ENCODE measurements at regions not wholly inside any gene's neighbourhood (a gene's known extent, or its start where the extent isn't known, plus 50 kb on each side); places are given as distances from the start of the nearest gene placed in this dataset.
"Not testable (repeated sequence)": the region's sequence is repeated elsewhere in the genome, so short reads cannot be mapped to it uniquely, and the experiment has no call there.

- DNase-seq = no peak
Observed at GRCh38 chr5:126046846-126047571, 376.2 kb upstream of the GRAMD2B start.

DNA sequence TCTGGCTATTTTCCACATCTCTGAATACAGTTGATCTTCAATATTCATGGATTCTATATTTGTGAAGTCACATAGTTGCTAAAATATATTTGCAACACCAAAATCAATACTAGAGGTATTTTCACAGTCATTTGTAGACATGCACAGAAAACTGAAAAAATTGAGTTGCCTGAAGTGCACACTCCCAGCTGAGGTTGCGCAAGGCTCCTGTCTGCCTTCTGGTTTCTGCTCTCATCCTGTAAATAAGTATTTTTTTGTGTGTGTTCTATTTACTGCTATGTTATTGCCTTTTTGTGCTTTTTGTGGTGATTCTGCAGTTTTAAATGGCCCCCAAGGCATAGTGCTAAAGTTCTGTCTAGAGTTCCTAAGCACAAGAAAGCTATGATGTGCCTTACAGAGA lies 371.1 kb upstream of the GRAMD2B start:
- DNase-seq = no peak

- no peak for DNase-seq
Observed at GRCh38 chr5:126052791-126053190, 370.4 kb upstream of the GRAMD2B start.

GRCh38 chr5:126053630-126054029 lies 369.6 kb upstream of the GRAMD2B start:
- no peak for DNase-seq

GRCh38 chr5:126054577-126055347 lies 368.4 kb upstream of the GRAMD2B start:
- no peak for DNase-seq

DNA sequence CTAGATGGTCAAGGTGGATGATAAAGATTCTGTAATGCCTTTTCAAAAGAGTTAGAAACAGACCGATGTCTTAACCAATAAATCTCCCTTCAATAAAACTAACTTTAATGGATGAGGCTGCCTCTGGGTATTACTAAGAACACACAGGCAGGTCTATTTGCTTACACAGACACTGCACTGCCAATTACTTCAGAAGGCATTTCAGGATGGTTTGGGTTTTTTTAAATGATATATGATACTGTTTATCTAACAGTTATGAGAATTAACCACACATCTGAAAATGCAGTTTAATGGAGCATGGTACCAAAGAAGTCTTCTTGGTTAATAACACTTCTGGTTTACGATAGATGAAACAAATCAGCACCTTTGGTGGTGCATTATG lies 367.9 kb upstream of the GRAMD2B start:
- no peak for DNase-seq

GRCh38 chr5:126056352-126056751 lies 366.9 kb upstream of the GRAMD2B start:
- DNase-seq = no peak

DNA sequence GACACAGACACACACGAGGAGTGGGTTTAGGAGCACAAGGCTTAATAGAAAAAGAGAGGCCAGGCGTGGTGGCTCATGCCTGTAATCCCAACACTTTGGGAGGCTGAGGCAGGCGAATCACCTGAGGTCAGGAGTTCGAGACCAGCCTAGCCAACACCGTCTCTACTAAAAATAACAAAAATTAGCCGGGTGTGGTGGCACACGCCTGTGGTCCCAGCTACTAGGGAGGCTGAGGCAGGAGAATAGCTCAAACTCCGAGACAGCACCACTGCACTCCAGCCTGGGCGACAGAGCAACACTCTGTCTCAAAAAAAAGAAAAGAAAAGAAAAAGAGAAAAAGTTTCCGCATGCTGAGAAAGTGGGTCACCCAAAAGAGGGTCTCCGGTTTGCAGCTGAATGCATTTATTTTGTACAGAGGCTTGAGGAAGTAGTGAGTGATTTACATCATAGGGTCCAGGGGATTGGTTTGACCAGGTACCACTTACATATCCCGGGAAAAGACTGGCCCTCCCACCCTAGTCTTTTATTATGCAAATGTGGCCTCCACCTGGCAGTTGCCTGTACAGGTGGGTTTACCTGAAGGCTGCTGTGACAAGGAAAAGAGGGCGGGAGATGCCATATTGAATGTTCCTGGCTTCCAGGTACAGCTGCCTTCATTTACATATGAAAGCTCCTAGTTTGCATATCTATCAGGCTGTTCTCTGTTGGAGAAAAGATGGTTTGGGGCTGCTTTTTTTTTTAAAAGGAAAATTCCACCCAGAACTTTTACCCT lies 366.2 kb upstream of the GRAMD2B start:
- DNase-seq = no peak

DNA sequence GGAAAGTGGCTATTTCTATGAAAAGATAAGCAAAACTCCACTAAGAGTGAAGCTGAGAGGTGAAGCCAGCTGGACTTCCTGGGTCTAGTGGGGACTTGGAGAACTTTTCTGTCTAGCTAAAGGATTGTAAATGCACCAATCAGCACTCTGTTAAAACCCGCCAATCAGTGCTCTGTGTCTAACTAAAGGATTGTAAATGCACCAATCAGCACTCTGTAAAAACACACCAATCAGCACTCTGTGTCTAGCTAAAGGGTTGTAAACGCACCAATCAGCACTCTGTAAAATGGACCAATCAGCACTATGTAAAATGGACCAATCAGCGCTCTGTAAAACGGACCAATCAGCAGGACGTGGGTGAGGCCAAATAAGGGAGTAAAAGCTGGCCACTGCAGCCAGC lies 364.8 kb upstream of the GRAMD2B start:
- not testable (repeated sequence) for DNase-seq

GRCh38 chr5:126062398-126063221 lies 360.6 kb upstream of the GRAMD2B start:
- DNase-seq = no peak

DNA sequence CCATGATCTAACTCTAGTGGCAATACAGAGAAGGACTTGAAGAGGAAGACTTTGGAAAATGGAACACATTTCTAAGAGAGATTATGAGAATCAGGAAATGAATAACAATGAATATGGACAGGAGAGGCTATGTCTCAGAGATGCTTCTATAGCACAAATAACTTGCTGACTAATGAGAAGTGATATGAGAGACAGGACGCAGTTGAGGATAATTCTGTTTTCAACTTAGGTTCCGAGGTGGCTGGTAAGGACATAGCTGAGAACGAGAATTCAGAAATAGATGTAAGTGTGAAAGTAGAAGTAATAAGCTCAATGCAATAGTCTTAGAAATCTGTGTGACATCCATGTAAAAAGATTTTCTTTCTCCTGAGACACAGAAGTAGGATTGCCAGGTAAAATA lies 358.1 kb upstream of the GRAMD2B start:
- no peak for DNase-seq

DNA sequence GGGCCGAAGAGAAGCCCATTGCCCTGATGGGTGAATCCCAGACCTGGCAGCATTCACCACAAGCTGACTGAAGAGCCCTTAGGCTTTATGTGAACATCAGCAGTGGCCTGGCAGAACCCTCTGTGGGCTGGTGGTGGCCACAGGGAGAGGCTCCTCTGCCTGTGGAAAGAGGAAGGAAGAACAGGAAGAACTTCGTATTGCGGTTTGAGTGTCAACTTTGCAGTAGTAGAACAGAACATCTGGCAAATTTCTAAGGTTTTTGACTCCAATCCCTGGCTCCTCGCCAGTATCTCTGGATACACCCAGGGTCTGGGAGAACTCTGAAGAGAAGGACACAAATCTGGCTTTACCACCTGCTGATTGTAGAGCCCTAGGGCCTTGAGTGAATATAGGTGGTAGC lies 356.4 kb upstream of the GRAMD2B start:
- peak; percentile 15 for DNase-seq

DNA sequence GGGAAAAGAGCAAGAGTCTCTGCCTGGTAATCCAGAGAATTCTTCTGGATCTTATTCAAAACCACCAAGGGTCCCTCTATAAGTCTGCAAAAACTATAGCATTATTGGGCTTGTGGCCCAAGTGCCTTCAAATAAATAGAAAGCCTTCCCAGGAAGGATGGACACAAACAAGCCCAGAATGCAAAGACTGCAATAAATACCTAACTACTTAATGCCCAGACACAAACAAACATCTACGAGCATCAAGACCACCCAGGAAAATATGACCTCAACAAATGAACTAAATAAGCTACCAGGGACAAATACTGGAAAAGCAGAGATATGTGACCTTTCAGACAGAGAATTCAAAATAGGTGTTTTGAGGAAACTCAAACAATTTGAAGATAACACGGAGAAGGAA lies 355.8 kb upstream of the GRAMD2B start:
- DNase-seq = no peak

GRCh38 chr5:126069329-126069728 lies 353.9 kb upstream of the GRAMD2B start:
- DNase-seq = no peak

DNA sequence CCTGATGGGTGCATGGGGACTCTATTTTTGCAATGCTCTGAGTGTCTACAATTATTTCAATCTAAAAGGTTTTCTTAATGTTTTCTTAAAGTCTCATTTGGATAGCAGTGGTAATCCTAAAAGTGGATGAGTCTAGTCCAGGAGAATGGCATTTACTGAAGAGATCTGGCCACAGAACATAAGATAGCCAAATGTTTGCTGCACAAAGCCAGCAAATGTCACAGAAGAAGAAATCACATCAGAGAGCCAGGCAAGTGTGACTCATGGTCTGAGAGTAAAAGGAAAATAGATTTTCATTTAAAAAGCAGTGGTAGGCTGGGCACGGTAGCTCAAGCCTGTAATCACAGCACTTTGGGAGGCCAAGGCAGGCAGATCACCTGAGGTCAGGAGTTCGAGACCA lies 352.7 kb upstream of the GRAMD2B start:
- no peak for DNase-seq

DNA sequence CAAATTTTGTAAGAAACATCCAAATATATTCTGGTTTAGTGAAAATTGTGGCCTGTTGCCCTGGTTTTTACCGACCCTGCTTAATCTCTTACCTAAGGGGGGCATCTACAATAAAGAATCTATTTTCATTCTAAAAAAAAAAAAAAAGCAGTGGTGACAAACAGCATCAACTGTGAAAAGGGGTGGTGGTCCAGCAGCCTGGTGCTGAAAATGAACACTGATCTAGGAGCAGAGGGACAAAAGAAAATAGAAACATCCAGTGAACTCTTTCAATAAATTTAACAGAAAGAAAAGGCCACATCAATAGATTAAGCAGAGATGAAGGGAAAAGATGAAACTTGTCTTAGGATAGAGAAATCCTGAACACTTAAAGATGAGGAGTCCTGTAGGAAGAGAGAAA lies 348.7 kb upstream of the GRAMD2B start:
- no peak for DNase-seq

DNA sequence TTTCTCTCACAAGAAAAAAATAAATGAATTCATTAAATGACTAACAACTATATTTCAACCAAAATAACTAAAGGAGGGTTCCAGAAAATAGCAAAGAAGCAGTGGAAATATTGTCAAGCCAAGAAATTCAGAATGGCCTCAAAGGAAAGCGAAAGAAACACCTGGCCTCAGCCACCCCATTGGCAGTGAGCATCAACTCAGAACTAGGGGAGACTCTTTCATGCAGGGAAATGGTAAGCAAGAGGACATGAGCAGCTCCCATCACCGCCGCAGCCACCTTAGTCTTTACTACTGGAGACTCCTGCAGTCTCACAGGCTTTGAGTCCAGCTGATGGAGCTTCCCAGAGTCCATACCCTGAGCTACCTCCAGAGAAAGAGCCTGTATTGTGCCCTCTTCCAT lies 343.9 kb upstream of the GRAMD2B start:
- no peak for DNase-seq

- DNase-seq = no peak
Observed at GRCh38 chr5:126081209-126081608, 342.0 kb upstream of the GRAMD2B start.

- no peak for DNase-seq
Observed at GRCh38 chr5:126093041-126093440, 330.2 kb upstream of the GRAMD2B start.

DNA sequence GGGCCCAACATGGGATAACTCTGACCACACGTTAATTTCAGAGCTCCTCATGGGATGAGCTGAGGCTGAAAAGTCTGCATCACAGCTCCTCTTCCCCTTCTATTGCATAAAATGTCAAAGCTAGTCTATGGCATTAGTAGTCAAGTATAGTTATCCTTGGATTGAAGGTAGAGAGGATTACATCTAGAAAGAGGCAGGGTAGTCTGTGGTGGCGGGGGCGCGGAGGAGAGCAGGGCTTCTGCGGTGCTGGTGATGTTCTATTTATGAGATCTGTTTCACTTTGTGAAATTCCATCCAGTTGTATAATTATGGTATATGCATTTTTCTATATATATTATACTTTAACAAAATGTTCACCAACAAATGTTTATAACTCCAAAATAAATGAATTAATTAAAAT lies 329.5 kb upstream of the GRAMD2B start:
- no peak for DNase-seq

DNA sequence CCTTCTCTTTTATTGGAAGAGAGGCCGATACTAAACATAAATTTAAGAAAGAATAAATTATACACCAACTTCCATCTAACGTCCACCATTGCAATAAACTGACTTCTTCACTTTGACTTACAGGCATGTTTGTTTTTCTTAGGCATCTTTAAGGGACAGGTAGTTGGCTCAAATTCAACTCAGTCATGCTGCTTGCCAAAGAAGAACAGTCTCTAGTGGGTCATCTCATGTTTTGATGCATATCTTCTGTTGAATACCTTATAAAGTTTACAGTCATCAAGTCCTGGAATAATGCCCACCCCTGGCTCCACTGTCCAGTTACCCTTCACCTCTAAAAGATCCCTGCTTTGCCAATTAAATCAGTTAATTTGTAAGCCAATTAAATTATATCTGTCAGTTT lies 328.2 kb upstream of the GRAMD2B start:
- no peak for DNase-seq

- DNase-seq = no peak
Observed at GRCh38 chr5:126096442-126097006, 326.7 kb upstream of the GRAMD2B start.

- DNase-seq = no peak
Observed at GRCh38 chr5:126097876-126098275, 325.3 kb upstream of the GRAMD2B start.

Data from SIG-M5 (cell line).